HG03520 (cell line): ENCODE measurements at regions not wholly inside any gene's neighbourhood (a gene's known extent, or its start where the extent isn't known, plus 50 kb on each side); places are given as distances from the start of the nearest gene placed in this dataset.

Experiments used
- ATAC-seq: cut with Tn5 transposase; IDR thresholded peaks from one replicate; pipeline ENCODE4 v1.9.1; 2021; ENCODE audit warnings: mild to moderate bottlenecking, moderate library complexity; ENCODE audit not compliant: unreplicated experiment

- no peak for ATAC-seq
Observed at GRCh38 chr20:40188319-40188718, 500.7 kb downstream of the MAFB start.

- no peak for ATAC-seq
Observed at GRCh38 chr20:40186826-40187225, 502.2 kb downstream of the MAFB start.

GRCh38 chr20:40181676-40182075, 507.4 kb downstream of the MAFB start:
- ATAC-seq, result no peak

GRCh38 chr20:40176098-40176841, 512.8 kb downstream of the MAFB start:
- no peak for ATAC-seq

- ATAC-seq, result no peak
Observed at GRCh38 chr20:40175296-40175695, 513.7 kb downstream of the MAFB start.

GRCh38 chr20:40173872-40174271, 515.2 kb downstream of the MAFB start:
- ATAC-seq, result no peak

- no peak for ATAC-seq
Observed at GRCh38 chr20:40168981-40169620, 519.9 kb downstream of the MAFB start.

GRCh38 chr20:40161391-40161790, 527.6 kb downstream of the MAFB start:
- ATAC-seq, result no peak

- no peak for ATAC-seq
Observed at GRCh38 chr20:40160097-40160550, 528.9 kb downstream of the MAFB start.

GRCh38 chr20:40159276-40159675, 529.8 kb downstream of the MAFB start:
- no peak for ATAC-seq

GRCh38 chr20:40156600-40157317, 532.3 kb downstream of the MAFB start:
- ATAC-seq, result peak; percentile 97

- ATAC-seq, result no peak
Observed at GRCh38 chr20:40154514-40154913, 534.5 kb downstream of the MAFB start.

GRCh38 chr20:40148886-40149285, 540.1 kb downstream of the MAFB start:
- ATAC-seq, result no peak

GRCh38 chr20:40146071-40146470, 543.0 kb downstream of the MAFB start:
- no peak for ATAC-seq

GRCh38 chr20:40144581-40144980, 544.5 kb downstream of the MAFB start:
- no peak for ATAC-seq

GRCh38 chr20:40134176-40134575, 554.9 kb downstream of the MAFB start:
- ATAC-seq, result no peak

- no peak for ATAC-seq
Observed at GRCh38 chr20:40120827-40121226, 568.2 kb downstream of the MAFB start.

- ATAC-seq, result no peak
Observed at GRCh38 chr20:40111282-40111681, 577.8 kb downstream of the MAFB start.

GRCh38 chr20:40110311-40110831, 578.7 kb downstream of the MAFB start:
- no peak for ATAC-seq

- no peak for ATAC-seq
Observed at GRCh38 chr20:40109136-40109535, 579.9 kb downstream of the MAFB start.

GRCh38 chr20:40108321-40108720, 580.7 kb downstream of the MAFB start:
- no peak for ATAC-seq

- no peak for ATAC-seq
Observed at GRCh38 chr20:40104959-40105358, 584.1 kb downstream of the MAFB start.
